ENCODE measurements at regions not wholly inside any gene's neighbourhood (a gene's known extent, or its start where the extent isn't known, plus 50 kb on each side); places are given as distances from the start of the nearest gene placed in this dataset.

- TF ChIP-seq CTCF (conservative IDR thresholded peaks at IDR 0.05; ENCODE audit: low read depth, low read length) (no peak), EZH2 (IDR thresholded peaks at IDR 0.05; ENCODE audit: borderline replicate concordance, low read depth, low read length, poor library complexity, severe bottlenecking) (no peak)
These were observed 184.9 kb upstream of the MIR17HG start for GRCh38 chr13:91162589-91162988.

Measured in A673 (cell line).